Tibial nerve (tissue), 4 donors: ENCODE measurements at regions not wholly inside any gene's neighbourhood (a gene's known extent, or its start where the extent isn't known, plus 50 kb on each side); places are given as distances from the start of the nearest gene placed in this dataset.

Source experiments
- DNase-seq, 2 donors: peaks; one replicate each; pipeline ENCODE4 v3.0.0-alpha.2; 2019; ENCODE audit warnings: low spot score in 2 of 2
- H3K27ac ChIP-seq, 4 donors: fragments of 200-600 bp; sonication (generic) in 3 of 4; one replicate each; pipeline ENCODE4 v1.5.1; 2017 to 2019; ENCODE audit warnings: mild to moderate bottlenecking in 1 of 4
- H3K27me3 ChIP-seq, 2 donors: fragments of 200-600 bp; sonication (generic) in 1 of 2; one replicate each; pipeline versions ENCODE4 v1.5.1 to v1.6.0; 2017 to 2019
- H3K36me3 ChIP-seq, 3 donors: fragments of 200-600 bp; sonication (generic); one replicate each; pipeline ENCODE4 v1.5.1; 2018 to 2019
- H3K4me1 ChIP-seq, 4 donors: fragments of 200-600 bp; sonication (generic) in 3 of 4; one replicate each; pipeline ENCODE4 v1.5.1; 2017 to 2019
- H3K4me3 ChIP-seq, 4 donors: fragments of 200-600 bp; sonication (generic) in 3 of 4; one replicate each; pipeline ENCODE4 v1.5.1; 2017 to 2019; ENCODE audit warnings: mild to moderate bottlenecking in 1 of 4, moderate library complexity in 1 of 4
- H3K9me3 ChIP-seq, 4 donors: fragments of 200-600 bp; sonication (generic) in 3 of 4; one replicate each; pipeline ENCODE4 v1.5.1; 2017 to 2019
- CTCF ChIP-seq, 5 experiments: fragments of 200-600 bp in 3 of 5; fragments of 450-650 bp in 2 of 5; sonication (generic) in 3 of 5; IDR thresholded peaks; one replicate each; pipeline ENCODE4 v1.5.1; 2016 to 2019; ENCODE audit warnings: antibody characterized with exemption in 5 of 5, mild to moderate bottlenecking in 3 of 5, moderate library complexity in 2 of 5
- EP300 ChIP-seq, 2 donors: sonication (generic); formaldehyde crosslinking; IDR thresholded peaks; one replicate each; pipeline ENCODE4 v1.6.1; 2017; ENCODE audit warnings: antibody characterized with exemption in 2 of 2, mild to moderate bottlenecking in 1 of 2
- POLR2A ChIP-seq, 2 donors: fragments of 450-650 bp; IDR thresholded peaks; one replicate each; pipeline ENCODE4 v1.6.1; 2017; ENCODE audit warnings: antibody characterized with exemption in 2 of 2, mild to moderate bottlenecking in 2 of 2, moderate library complexity in 2 of 2
- WGBS, 2 donors: methylation state at CpG; one replicate each; pipeline ENCODE4 v1.1.5; 2018; 5-methylcytosine and 5-hydroxymethylcytosine counted together

GRCh38 chrY:17398336-17399072 lies 481.5 kb downstream of the CDY2B start:
- Histone ChIP-seq H3K4me1 (no peaks in the 10 kb centered on the region), H3K36me3 (no peaks in the 10 kb centered on the region), H3K9me3 (no peaks in the 10 kb centered on the region), H3K4me3 (no peak overlapping the region), H3K27me3 (no peaks in the 10 kb centered on the region), H3K27ac (no peak overlapping the region)
- DNase-seq: no peak
- TF ChIP-seq POLR2A (IDR thresholded peaks at IDR 0.05) (no peak), EP300 (IDR thresholded peaks at IDR 0.05) (no peak), CTCF (IDR thresholded peaks at IDR 0.05) (no peak)
- WGBS, 2 donors: 100% methylated on average over 1 of the region's 1 CpG; no CpG with 5 or more reads in 1 of the 2 donors

- H3K9me3 ChIP-seq: no peaks in the 10 kb centered on the region
- H3K4me3 ChIP-seq: no peak overlapping the region
- H3K27ac ChIP-seq: no peak overlapping the region
- H3K27me3 ChIP-seq: no peaks in the 10 kb centered on the region
- DNase-seq: no peak
- H3K4me1 ChIP-seq: no peaks in the 10 kb centered on the region
- TF ChIP-seq POLR2A (IDR thresholded peaks at IDR 0.05) (no peak), EP300 (IDR thresholded peaks at IDR 0.05) (no peak), CTCF (IDR thresholded peaks at IDR 0.05) (no peak)
- WGBS, 2 donors: 72% methylated on average over 3 of the region's 3 CpGs; no CpG with 5 or more reads in 1 of the 2 donors
- no peaks in the 10 kb centered on the region for H3K36me3 ChIP-seq
Observed at GRCh38 chrY:17397659-17398058, 482.4 kb downstream of the CDY2B start.

- Histone ChIP-seq H3K36me3 (no peaks in the 10 kb centered on the region), H3K9me3 (no peaks in the 10 kb centered on the region), H3K27me3 (no peaks in the 10 kb centered on the region), H3K27ac (no peak overlapping the region), H3K4me1 (no peaks in the 10 kb centered on the region), H3K4me3 (no peak overlapping the region)
- DNase-seq: no peak
- 70% methylated on average over 2 of the region's 2 CpGs; no CpG with 5 or more reads in 1 of the 2 donors for WGBS, 2 donors
- TF ChIP-seq CTCF (IDR thresholded peaks at IDR 0.05) (no peak), POLR2A (IDR thresholded peaks at IDR 0.05) (no peak), EP300 (IDR thresholded peaks at IDR 0.05) (no peak)
Observed at GRCh38 chrY:17381431-17382070, 498.5 kb downstream of the CDY2B start.

GRCh38 chrY:17378326-17378725 lies 501.7 kb downstream of the CDY2B start:
- H3K27ac ChIP-seq: no peak overlapping the region
- DNase-seq: no peak
- H3K27me3 ChIP-seq: no peaks in the 10 kb centered on the region
- no peaks in the 10 kb centered on the region for H3K4me1 ChIP-seq
- no peaks in the 10 kb centered on the region for H3K9me3 ChIP-seq
- no peaks in the 10 kb centered on the region for H3K36me3 ChIP-seq
- TF ChIP-seq CTCF (IDR thresholded peaks at IDR 0.05) (no peak), POLR2A (IDR thresholded peaks at IDR 0.05) (no peak), EP300 (IDR thresholded peaks at IDR 0.05) (no peak)
- no peak overlapping the region for H3K4me3 ChIP-seq
- WGBS, 2 donors: 33% methylated on average over 1 of the region's 1 CpG; no CpG with 5 or more reads in 1 of the 2 donors

GRCh38 chrY:17368413-17368812 lies 511.6 kb downstream of the CDY2B start:
- Histone ChIP-seq H3K4me3 (no peak overlapping the region), H3K27ac (no peak overlapping the region), H3K4me1 (no peaks in the 10 kb centered on the region), H3K36me3 (no peaks in the 10 kb centered on the region), H3K9me3 (no peaks in the 10 kb centered on the region), H3K27me3 (no peaks in the 10 kb centered on the region)
- TF ChIP-seq POLR2A (IDR thresholded peaks at IDR 0.05) (no peak), EP300 (IDR thresholded peaks at IDR 0.05) (no peak), CTCF (IDR thresholded peaks at IDR 0.05) (no peak)
- DNase-seq: no peak
